ENCODE measurements at regions not wholly inside any gene's neighbourhood (a gene's known extent, or its start where the extent isn't known, plus 50 kb on each side); places are given as distances from the start of the nearest gene placed in this dataset.

DNA sequence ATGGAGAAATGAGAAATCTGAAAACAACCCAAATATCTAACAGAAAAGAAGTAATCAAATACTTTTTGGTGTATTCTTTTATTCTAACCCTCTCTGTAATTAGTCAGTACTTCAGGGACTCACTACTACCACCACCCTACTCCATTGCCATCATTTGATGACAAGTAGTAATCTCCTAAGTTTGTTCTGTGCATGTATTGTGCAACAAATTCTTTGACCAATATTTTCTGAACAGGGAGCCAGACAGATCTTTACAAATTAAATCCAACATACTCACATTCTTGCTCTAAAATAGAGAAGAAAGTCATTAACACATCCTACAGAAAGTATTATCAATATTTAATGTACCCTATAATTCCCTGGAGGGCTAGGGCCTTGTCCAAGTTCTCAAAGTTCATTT is 1416.4 kb downstream of the DSC3 start:
- no peaks in the 10 kb centered on the region for H3K27me3 Mint-ChIP-seq
- no peak overlapping the region for H3K27ac Mint-ChIP-seq
- DNase-seq (ENCODE audit: extremely low spot score, unreplicated experiment): no peak
- TF ChIP-seq, protein P1, sequence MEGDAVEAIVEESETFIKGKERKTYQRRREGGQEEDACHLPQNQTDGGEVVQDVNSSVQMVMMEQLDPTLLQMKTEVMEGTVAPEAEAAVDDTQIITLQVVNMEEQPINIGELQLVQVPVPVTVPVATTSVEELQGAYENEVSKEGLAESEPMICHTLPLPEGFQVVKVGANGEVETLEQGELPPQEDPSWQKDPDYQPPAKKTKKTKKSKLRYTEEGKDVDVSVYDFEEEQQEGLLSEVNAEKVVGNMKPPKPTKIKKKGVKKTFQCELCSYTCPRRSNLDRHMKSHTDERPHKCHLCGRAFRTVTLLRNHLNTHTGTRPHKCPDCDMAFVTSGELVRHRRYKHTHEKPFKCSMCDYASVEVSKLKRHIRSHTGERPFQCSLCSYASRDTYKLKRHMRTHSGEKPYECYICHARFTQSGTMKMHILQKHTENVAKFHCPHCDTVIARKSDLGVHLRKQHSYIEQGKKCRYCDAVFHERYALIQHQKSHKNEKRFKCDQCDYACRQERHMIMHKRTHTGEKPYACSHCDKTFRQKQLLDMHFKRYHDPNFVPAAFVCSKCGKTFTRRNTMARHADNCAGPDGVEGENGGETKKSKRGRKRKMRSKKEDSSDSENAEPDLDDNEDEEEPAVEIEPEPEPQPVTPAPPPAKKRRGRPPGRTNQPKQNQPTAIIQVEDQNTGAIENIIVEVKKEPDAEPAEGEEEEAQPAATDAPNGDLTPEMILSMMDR (conservative IDR thresholded peaks at IDR 0.05): no peak
- H3K36me3 Mint-ChIP-seq: no peaks in the 10 kb centered on the region
- no peak overlapping the region for H3K4me3 Mint-ChIP-seq
- no peaks in the 10 kb centered on the region for H3K4me1 Mint-ChIP-seq (ENCODE audit: unreplicated experiment)
- H3K9me3 Mint-ChIP-seq: no peaks in the 10 kb centered on the region

DNA sequence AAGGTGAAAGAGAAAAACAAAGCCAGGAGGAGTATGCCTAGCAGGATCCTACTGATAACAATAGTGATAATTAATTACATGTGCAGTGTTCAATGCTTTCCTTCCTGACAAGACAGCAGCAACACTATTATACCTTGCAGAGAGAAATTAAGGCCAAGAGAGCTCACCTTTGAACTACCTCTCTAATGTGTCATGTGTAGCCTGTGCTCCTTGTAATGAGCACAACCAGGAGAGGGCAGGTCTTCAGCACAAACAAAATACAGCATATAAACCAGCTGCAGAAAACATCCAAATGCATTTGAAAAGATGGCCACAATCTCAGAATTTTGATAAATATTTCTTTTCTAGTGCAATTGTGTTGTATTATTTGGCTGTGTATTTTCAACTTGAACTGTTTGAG is 1425.7 kb downstream of the DSC3 start:
- TF ChIP-seq, protein P1 (conservative IDR thresholded peaks at IDR 0.05): no peak
- Mint-ChIP-seq H3K36me3 (no peaks in the 10 kb centered on the region), H3K9me3 (no peaks in the 10 kb centered on the region), H3K27me3 (no peaks in the 10 kb centered on the region), H3K27ac (no peak overlapping the region), H3K4me3 (no peak overlapping the region), H3K4me1 (ENCODE audit: unreplicated experiment) (no peaks in the 10 kb centered on the region)
- no peak for DNase-seq (ENCODE audit: extremely low spot score, unreplicated experiment)

DNA sequence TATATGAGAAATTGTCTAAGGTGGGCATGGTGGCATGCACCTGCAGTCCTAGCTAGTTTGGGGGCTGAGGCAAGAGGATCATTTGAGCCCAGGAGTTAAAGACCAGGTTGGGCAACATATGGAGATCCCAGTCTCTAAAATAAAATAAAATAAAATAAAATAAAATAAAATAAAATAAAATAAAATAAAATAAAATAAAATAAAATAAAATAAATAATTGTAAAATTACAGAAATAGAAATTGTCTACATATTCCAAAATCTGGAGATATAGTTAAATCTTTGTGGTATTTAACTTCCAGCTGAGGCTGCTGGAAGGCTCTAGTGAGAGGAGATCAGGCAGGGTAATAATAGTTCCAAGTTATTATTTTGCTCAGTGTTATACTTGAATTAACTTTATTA is 1432.1 kb upstream of the CDH2 start:
- no peak for DNase-seq (ENCODE audit: extremely low spot score, unreplicated experiment)
- peaks cover 13% of the 10 kb centered on the region for H3K9me3 Mint-ChIP-seq
- H3K36me3 Mint-ChIP-seq: no peaks in the 10 kb centered on the region
- H3K27ac Mint-ChIP-seq: no peak overlapping the region
- TF ChIP-seq, protein P1 (conservative IDR thresholded peaks at IDR 0.05): no peak
- no peak overlapping the region for H3K4me3 Mint-ChIP-seq
- no peaks in the 10 kb centered on the region for H3K4me1 Mint-ChIP-seq (ENCODE audit: unreplicated experiment)
- no peaks in the 10 kb centered on the region for H3K27me3 Mint-ChIP-seq

DNA sequence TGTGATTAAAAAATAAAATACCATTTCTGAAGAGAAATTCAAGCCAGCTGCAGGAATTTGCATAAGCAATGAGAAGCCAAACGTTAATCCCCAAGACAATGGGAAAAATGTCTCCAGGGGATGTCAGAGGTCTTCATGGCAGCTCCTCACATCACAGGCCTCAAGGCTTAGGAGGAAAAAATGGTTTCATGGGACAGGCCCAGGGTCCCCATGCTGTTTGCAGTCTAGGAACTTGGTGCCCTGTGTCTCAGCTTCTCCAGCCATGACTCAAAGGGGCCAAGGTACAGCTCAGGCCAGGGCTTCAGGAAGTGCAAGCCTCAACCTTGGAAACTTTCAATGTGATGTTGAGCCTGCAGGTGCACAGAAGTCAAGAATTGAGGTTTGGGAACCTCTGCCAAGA is 1428.4 kb upstream of the CDH2 start:
- Mint-ChIP-seq H3K27ac (no peak overlapping the region), H3K4me3 (no peak overlapping the region), H3K36me3 (no peaks in the 10 kb centered on the region), H3K27me3 (no peaks in the 10 kb centered on the region), H3K4me1 (ENCODE audit: unreplicated experiment) (no peaks in the 10 kb centered on the region), H3K9me3 (peaks cover 13% of the 10 kb centered on the region)
- TF ChIP-seq, protein P1 (conservative IDR thresholded peaks at IDR 0.05): no peak
- no peak for DNase-seq (ENCODE audit: extremely low spot score, unreplicated experiment)

DNA sequence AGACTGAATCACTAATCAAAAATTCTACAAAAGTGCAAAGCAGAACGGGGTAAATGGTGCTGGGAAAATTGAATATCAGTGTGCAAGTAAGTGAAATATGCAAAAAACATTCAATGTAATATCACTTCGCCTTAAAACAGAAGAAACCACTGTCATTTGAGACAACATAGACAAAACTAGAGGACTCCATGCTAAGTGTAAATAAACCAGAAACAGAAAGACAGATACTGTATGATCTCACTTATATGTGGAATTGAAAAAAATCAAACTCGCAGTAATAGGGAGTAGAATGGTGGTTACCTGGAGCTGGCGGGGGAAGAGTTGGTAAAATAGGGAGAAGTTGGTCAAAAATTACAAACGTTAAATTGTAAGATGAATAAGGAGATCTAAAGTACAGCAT is 1420.0 kb upstream of the CDH2 start:
- TF ChIP-seq, protein P1 (conservative IDR thresholded peaks at IDR 0.05): no peak
- DNase-seq (ENCODE audit: extremely low spot score, unreplicated experiment): no peak

DNA sequence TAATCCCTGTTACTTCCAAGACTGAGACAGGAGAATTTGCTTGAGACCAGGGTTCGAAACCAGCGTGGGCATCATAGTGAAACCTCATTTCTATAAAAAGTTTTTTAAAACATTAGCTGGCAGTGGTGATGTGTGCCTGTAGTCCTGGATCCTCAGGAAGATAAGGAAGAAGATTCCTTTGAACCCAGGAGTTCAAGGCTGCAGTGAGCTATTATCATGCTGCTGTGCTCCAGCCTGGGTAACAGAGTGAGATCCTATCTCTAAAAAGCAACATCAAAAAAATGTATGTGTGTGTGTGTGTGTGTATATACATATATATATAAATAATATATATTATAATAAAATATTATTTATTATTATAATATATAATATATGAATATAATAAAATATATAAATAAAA is 1417.6 kb upstream of the CDH2 start:
- H3K4me1 Mint-ChIP-seq (ENCODE audit: unreplicated experiment): no peaks in the 10 kb centered on the region
- no peak overlapping the region for H3K27ac Mint-ChIP-seq
- H3K27me3 Mint-ChIP-seq: no peaks in the 10 kb centered on the region
- no peak overlapping the region for H3K4me3 Mint-ChIP-seq
- TF ChIP-seq, protein P1 (conservative IDR thresholded peaks at IDR 0.05): no peak
- no peak for DNase-seq (ENCODE audit: extremely low spot score, unreplicated experiment)
- H3K9me3 Mint-ChIP-seq: no peaks in the 10 kb centered on the region
- no peaks in the 10 kb centered on the region for H3K36me3 Mint-ChIP-seq

More for the DNA sequence above, 1420.0 kb upstream of the CDH2 start:
- H3K27ac Mint-ChIP-seq: no peak overlapping the region
- no peak overlapping the region for H3K4me3 Mint-ChIP-seq
- H3K9me3 Mint-ChIP-seq: no peaks in the 10 kb centered on the region
- H3K27me3 Mint-ChIP-seq: no peaks in the 10 kb centered on the region
- no peaks in the 10 kb centered on the region for H3K4me1 Mint-ChIP-seq (ENCODE audit: unreplicated experiment)
- no peaks in the 10 kb centered on the region for H3K36me3 Mint-ChIP-seq
